ENCODE measurements at regions not wholly inside any gene's neighbourhood (a gene's known extent, or its start where the extent isn't known, plus 50 kb on each side); places are given as distances from the start of the nearest gene placed in this dataset.
A peak's percentile ranks its signal among the peaks of the same experiment; 100 is the strongest.

DNA sequence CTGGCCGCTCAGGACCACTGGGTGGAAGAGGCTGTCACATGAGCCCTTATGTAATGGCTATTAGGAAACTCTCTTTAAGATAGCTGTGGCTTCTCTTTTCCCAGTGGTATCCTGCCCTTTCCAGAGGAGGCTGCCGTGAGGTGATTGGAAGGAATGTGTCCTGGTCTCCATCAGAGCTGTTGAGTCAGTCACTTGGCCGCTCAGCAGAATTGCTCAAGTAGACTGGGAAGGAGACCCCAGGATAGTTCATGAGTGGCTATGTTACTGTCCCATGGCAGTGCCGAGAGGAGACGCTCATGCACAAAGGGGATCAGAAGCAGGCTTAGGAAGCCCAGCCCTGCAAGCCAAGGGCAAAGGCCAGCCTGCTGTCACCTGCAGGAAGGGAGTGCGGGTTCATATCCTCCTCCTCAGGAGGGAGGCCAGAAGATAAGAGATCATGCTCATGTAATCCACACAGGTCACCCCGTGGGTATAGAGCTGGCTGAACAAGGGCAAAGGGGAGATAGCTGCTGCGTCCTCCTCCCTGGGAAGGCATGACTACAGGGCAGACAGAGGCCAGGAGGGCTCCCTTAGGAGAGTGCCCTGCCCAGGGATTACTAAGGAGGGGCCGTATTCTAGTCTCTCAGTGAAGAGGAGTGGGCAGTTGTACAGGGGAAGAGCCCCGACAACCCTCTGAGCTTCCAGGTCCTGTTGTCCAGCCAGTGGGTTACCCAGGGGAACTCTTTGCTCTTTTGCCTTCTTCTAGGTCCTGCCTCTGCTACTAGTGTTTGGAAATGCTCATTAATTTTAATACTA is 137.0 kb upstream of the MAX start:
- no peak for DNase-seq
- in situ Hi-C loops (cut with MboI; ENCODE audit: low pct_unique_long_range_greater_than_20kb, low sequenced_read_pairs), result no loop called here

DNA sequence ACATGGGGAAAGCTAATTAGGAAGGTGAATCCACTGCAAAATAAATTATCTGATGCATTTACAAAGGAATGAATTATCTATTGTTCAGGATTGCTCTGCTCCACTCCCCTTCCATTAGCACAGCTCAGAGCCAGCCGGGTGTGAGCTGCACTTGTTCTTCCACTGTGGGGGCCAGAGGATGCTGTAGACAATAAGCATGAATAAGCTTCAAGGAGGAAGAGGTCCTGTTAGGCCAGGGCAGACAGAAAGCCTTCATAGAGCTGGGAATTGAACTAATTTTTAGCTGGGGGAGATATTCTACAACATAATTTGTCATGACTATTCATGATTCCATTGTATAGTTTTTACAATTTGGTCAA is 137.6 kb upstream of the MAX start:
- in situ Hi-C loops (cut with MboI; ENCODE audit: low pct_unique_long_range_greater_than_20kb, low sequenced_read_pairs), result no loop called here

GRCh38 chr14:65241125-65241752 is 138.9 kb upstream of the MAX start:
- no peak for DNase-seq
- in situ Hi-C loops (cut with MboI; ENCODE audit: low pct_unique_long_range_greater_than_20kb, low sequenced_read_pairs), result no loop called here

More for the DNA sequence above, 137.6 kb upstream of the MAX start:
- no peak for DNase-seq

GRCh38 chr14:65242732-65243134 is 140.4 kb upstream of the MAX start:
- no peak for DNase-seq
- in situ Hi-C loops (cut with MboI; ENCODE audit: low pct_unique_long_range_greater_than_20kb, low sequenced_read_pairs), result no loop called here

GRCh38 chr14:65243766-65244442 is 141.6 kb upstream of the MAX start:
- DNase-seq, result peak; percentile 48
- in situ Hi-C loops (cut with MboI; ENCODE audit: low pct_unique_long_range_greater_than_20kb, low sequenced_read_pairs), result no loop called here

- no peak for DNase-seq
- in situ Hi-C loops (cut with MboI; ENCODE audit: low pct_unique_long_range_greater_than_20kb, low sequenced_read_pairs), result no loop called here
Observed at GRCh38 chr14:65249471-65250161, 147.3 kb upstream of the MAX start.

- no peak for DNase-seq
- in situ Hi-C loops (cut with MboI; ENCODE audit: low pct_unique_long_range_greater_than_20kb, low sequenced_read_pairs), result no loop called here
Observed at GRCh38 chr14:65250162-65250495, 147.8 kb upstream of the MAX start.

DNA sequence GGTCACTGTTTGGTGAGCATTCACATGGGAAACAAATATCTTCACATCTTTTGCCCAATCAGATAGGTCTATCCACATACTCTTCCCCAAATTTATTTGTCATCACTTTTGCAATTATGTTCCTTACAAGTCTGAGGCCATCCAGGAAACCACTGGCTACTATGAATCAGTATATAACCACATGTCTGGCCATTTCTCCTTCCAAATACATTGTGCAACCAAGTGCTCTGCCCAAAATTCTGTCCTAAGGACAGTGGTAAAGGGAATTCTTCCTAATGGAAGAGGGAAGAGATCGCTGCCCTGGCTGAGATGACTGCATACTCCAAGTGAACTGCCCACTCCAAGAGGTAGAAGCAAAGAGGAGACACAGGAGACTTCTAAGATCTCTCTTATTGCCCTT is 148.9 kb upstream of the MAX start:
- no peak for DNase-seq
- in situ Hi-C loops (cut with MboI; ENCODE audit: low pct_unique_long_range_greater_than_20kb, low sequenced_read_pairs), result no loop called here

DNA sequence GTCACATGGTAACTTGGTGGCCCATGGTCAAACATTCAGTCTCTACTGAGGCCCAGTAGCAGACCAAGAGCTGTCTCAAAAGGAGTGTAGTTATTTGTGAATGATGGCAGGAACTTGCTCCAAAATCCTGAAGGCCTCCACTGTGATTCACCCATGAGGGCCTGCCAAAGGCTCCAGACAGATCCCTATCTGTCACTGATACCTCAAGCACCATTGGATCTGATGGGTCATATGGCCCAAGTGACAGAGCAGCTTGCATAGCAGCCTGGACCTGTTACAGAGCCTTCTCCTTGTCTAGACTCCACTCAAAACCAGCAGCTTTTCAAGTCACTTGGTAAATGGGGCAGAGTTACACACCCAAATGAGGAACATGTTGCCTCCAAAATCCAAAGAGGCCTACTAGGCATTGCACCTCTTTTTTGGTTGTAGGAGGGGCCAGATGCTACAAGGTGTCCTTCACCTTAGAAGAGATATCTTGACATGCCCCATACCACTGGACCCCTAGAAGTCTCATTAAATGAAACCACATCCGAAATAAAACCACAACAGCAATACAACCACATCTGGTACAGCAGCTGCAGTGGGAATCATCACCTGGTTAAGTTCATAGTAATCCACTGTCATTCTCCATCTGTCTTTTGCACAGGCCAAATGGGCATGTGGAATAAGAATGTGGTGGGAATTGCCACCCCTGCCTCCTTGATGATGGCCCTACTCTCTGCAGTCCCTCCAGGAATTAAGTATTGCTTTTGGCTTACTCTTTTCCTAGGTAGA is 150.4 kb upstream of the MAX start:
- DNase-seq, result no peak
- in situ Hi-C loops (cut with MboI; ENCODE audit: low pct_unique_long_range_greater_than_20kb, low sequenced_read_pairs), result no loop called here

GRCh38 chr14:65255029-65255545 is 152.8 kb upstream of the MAX start:
- no peak for DNase-seq
- in situ Hi-C loops (cut with MboI; ENCODE audit: low pct_unique_long_range_greater_than_20kb, low sequenced_read_pairs), result no loop called here

- no peak for DNase-seq
- in situ Hi-C loops (cut with MboI; ENCODE audit: low pct_unique_long_range_greater_than_20kb, low sequenced_read_pairs), result no loop called here
Observed at GRCh38 chr14:65255583-65256461, 153.5 kb upstream of the MAX start.

DNA sequence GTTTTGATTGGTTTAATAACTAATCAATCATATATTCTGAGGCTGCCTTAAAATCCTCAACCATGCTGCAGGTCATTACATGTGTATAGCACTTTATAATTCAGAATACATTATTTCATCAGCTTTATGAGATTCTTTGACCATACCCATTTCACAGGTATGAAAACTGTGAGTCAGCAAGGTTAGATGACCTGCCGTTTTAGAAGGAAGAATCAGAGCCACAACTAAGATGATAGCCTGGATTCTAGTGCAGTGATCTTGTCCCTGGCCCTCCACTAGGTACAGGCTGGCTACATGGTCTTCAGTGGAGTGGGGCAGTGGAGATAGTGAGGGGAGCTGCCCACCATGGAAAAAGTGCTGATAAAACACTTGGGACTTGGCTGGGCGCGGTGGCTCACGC is 154.4 kb upstream of the MAX start:
- in situ Hi-C loops (cut with MboI; ENCODE audit: low pct_unique_long_range_greater_than_20kb, low sequenced_read_pairs), result no loop called here
- no peak for DNase-seq

DNA sequence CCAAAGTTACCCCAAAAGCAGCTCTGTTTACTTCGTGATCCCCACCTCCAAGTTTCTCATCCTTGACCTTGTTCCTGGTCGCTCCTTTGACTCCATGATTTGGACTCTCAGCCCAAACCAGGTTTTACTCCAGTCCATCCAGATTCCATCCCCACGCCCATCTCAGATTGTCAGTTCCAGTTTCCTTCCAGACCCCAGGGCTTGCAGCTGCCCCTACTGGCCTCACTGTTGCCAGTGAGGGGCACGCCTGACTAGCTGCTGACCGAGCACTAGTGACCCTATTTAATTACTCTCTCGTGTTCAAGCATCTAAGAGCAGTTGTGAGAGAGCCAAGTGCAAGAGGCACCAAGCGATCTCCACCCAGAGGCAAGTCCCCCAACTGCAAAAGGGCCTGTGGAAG is 155.1 kb upstream of the FUT8 start:
- in situ Hi-C loops (cut with MboI; ENCODE audit: low pct_unique_long_range_greater_than_20kb, low sequenced_read_pairs), result no loop called here
- DNase-seq, result no peak

GRCh38 chr14:65258391-65258790 is 154.1 kb upstream of the FUT8 start:
- in situ Hi-C loops (cut with MboI; ENCODE audit: low pct_unique_long_range_greater_than_20kb, low sequenced_read_pairs), result no loop called here
- DNase-seq, result no peak

DNA sequence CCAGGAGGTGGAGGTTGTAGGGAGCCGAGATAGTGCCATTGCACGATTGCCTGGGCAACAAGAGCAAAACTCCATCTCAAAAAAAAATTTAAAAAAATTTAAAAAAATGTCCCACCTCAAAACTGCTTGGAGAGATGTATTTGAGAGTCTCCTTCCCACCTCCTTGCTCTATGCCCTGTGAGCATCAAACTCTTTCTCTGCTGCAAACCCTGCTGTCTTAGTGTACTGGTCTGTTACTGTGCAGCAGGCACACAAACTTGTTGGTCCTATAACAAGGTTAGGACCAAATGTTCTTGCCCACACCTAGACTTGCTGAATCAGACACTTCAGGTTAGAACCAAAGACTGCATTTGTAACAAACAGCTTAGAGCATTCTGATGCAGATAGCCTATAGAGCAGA is 153.5 kb upstream of the FUT8 start:
- DNase-seq, result no peak
- in situ Hi-C loops (cut with MboI; ENCODE audit: low pct_unique_long_range_greater_than_20kb, low sequenced_read_pairs), result no loop called here

- in situ Hi-C loops (cut with MboI; ENCODE audit: low pct_unique_long_range_greater_than_20kb, low sequenced_read_pairs), result no loop called here
- no peak for DNase-seq
Observed at GRCh38 chr14:65260786-65261185, 151.7 kb upstream of the FUT8 start.

- in situ Hi-C loops (cut with MboI; ENCODE audit: low pct_unique_long_range_greater_than_20kb, low sequenced_read_pairs), result no loop called here
- DNase-seq, result no peak
Observed at GRCh38 chr14:65261425-65261920, 151.1 kb upstream of the FUT8 start.

DNA sequence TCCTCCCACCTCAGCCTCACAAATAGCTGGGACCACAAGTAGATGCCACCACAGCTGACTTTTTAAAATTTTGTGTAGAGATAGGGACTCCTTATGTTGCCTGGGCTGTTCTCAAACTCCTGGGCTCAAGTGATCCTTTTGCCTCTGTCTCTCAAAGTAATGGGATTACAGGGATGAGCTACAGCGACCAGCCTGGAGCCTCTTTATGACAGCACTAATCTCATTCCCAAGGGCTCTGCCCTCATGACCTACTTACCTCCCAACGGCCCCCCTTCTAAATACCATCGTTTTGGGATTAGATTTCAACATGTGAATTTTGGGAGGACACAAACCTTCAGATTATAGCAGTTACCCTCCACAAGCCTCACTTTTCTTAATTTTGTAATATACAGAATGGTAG is 150.6 kb upstream of the FUT8 start:
- in situ Hi-C loops (cut with MboI; ENCODE audit: low pct_unique_long_range_greater_than_20kb, low sequenced_read_pairs), result no loop called here
- no peak for DNase-seq
